ENCODE measurements at regions not wholly inside any gene's neighbourhood (a gene's known extent, or its start where the extent isn't known, plus 50 kb on each side); places are given as distances from the start of the nearest gene placed in this dataset.
"Not testable (repeated sequence)": the region's sequence is repeated elsewhere in the genome, so short reads cannot be mapped to it uniquely, and the experiment has no call there.

DNA sequence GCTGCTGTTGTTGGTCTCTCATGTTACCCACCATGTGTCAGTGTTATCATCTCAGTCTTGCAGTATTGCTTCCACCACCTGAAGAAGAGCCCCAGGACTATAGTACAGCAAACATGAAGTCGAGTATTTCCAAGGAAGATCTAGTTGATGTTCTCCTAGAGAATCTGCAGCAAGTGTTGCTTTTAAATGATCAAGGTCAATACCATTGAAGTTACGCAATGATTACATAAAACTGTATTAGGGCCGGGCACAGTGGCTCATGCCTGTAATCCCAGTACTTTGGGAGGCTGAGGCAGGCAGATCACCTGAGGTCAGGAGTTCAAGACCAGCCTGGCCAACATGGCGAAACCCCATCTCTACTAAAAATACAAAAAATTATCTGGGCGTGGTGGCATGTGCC, 173.9 kb downstream of the TJP1 start:
- intact Hi-C loops (cut with DNase I); H3K4me3 ChIP-seq; DNase-seq; H3K4me1 ChIP-seq (ENCODE audit: insufficient read depth); H3K36me3 ChIP-seq; H3K9me3 ChIP-seq; H3K27ac ChIP-seq; H3K27me3 ChIP-seq: not testable (repeated sequence)
- WGBS, 3 donors = 87 to 92% (median 92%) methylated on average over 5 of the region's 5 CpGs

DNA sequence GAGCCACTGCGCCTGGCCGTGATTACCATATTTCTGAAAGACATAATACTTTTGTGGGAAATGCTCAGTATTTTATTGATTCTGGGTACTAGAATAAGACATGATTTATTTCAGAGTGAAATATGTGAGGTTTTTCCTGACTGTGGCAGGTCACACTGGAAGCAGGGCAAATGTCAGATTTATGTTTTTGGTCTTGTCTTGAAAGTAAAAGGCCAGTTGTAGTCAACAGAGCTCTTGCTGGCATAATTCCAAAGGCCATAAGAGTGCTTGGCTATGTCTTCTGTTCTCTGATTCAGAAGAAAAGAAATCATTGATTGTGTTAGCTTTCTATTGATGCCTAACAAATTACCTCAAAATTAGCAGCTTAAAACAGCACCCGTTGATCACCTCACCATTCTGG, 176.4 kb downstream of the TJP1 start:
- WGBS, 3 donors = 86 to 94% (median 87%) methylated on average over 3 of the region's 3 CpGs
- H3K27me3 ChIP-seq = no peaks in the 10 kb centered on the region

GRCh38 chr15:29644361-29644760, 177.9 kb downstream of the TJP1 start:
- H3K27me3 ChIP-seq; DNase-seq; intact Hi-C loops (cut with DNase I); H3K36me3 ChIP-seq; H3K4me3 ChIP-seq; H3K27ac ChIP-seq; H3K4me1 ChIP-seq (ENCODE audit: insufficient read depth); H3K9me3 ChIP-seq: not testable (repeated sequence)
- 94 to 97% (median 95%) methylated on average over 12 of the region's 12 CpGs for WGBS, 3 donors

More for the DNA sequence above, 176.4 kb downstream of the TJP1 start:
- Histone ChIP-seq H3K27ac (no peak overlapping the region), H3K4me1 (ENCODE audit: insufficient read depth) (no peaks in the 10 kb centered on the region), H3K36me3 (no peaks in the 10 kb centered on the region), H3K4me3 (no peak overlapping the region), H3K9me3 (no peaks in the 10 kb centered on the region)
- TF ChIP-seq EP300 (IDR thresholded peaks at IDR 0.05) = no peak
- TF ChIP-seq, protein P1, sequence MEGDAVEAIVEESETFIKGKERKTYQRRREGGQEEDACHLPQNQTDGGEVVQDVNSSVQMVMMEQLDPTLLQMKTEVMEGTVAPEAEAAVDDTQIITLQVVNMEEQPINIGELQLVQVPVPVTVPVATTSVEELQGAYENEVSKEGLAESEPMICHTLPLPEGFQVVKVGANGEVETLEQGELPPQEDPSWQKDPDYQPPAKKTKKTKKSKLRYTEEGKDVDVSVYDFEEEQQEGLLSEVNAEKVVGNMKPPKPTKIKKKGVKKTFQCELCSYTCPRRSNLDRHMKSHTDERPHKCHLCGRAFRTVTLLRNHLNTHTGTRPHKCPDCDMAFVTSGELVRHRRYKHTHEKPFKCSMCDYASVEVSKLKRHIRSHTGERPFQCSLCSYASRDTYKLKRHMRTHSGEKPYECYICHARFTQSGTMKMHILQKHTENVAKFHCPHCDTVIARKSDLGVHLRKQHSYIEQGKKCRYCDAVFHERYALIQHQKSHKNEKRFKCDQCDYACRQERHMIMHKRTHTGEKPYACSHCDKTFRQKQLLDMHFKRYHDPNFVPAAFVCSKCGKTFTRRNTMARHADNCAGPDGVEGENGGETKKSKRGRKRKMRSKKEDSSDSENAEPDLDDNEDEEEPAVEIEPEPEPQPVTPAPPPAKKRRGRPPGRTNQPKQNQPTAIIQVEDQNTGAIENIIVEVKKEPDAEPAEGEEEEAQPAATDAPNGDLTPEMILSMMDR (IDR thresholded peaks at IDR 0.05) = no peak
- no peak for TF ChIP-seq POLR2A (IDR thresholded peaks at IDR 0.05)
- intact Hi-C loops (cut with DNase I) = no loop called here
- DNase-seq = no peak

GRCh38 chr15:29638781-29639180, 183.5 kb downstream of the TJP1 start:
- WGBS, 3 donors = 58 to 66% (median 59%) methylated on average over 4 of the region's 4 CpGs
- DNase-seq = no peak
- TF ChIP-seq EP300 (IDR thresholded peaks at IDR 0.05) (no peak), POLR2A (IDR thresholded peaks at IDR 0.05) (no peak)
- TF ChIP-seq, protein P1 (IDR thresholded peaks at IDR 0.05) = no peak
- Histone ChIP-seq H3K27ac (no peak overlapping the region), H3K4me3 (no peak overlapping the region), H3K36me3 (no peaks in the 10 kb centered on the region), H3K9me3 (no peaks in the 10 kb centered on the region), H3K4me1 (ENCODE audit: insufficient read depth) (no peaks in the 10 kb centered on the region), H3K27me3 (no peaks in the 10 kb centered on the region)
- intact Hi-C loops (cut with DNase I) = no loop called here

GRCh38 chr15:29638011-29638410, 184.3 kb downstream of the TJP1 start:
- no peak overlapping the region for H3K4me3 ChIP-seq
- no peaks in the 10 kb centered on the region for H3K4me1 ChIP-seq (ENCODE audit: insufficient read depth)
- no peaks in the 10 kb centered on the region for H3K9me3 ChIP-seq
- no peaks in the 10 kb centered on the region for H3K27me3 ChIP-seq
- TF ChIP-seq POLR2A (IDR thresholded peaks at IDR 0.05) = no peak
- H3K36me3 ChIP-seq = no peaks in the 10 kb centered on the region
- DNase-seq = no peak
- 85 to 89% (median 86%) methylated on average over 3 of the region's 3 CpGs for WGBS, 3 donors
- intact Hi-C loops (cut with DNase I) = no loop called here
- H3K27ac ChIP-seq = no peak overlapping the region

DNA sequence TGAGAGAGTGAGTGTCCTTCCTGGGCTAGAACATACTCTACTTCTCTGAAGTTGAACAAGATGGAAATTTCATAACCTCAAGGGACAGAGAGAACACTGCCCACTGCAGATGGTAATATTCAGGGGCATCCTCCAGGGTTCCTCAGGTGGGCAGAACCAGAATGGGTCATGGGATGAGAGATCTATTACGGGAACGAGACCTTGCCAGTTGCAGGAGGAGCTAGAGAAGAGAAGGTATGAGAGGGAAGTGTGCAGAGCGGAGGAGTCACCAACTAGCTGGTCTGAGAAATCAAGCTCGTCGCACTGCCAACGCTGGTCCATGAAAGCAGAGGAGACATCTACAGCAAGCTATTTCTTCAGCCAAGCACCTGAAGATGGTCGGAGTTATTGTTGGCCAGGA, 184.7 kb downstream of the TJP1 start:
- intact Hi-C loops (cut with DNase I) = no loop called here
- TF ChIP-seq, protein P1 (IDR thresholded peaks at IDR 0.05) = no peak
- TF ChIP-seq EP300 (IDR thresholded peaks at IDR 0.05) (no peak), POLR2A (IDR thresholded peaks at IDR 0.05) (no peak)
- DNase-seq = no peak
- Histone ChIP-seq H3K4me1 (ENCODE audit: insufficient read depth) (no peaks in the 10 kb centered on the region), H3K27ac (no peak overlapping the region), H3K27me3 (no peaks in the 10 kb centered on the region), H3K9me3 (no peaks in the 10 kb centered on the region), H3K36me3 (no peaks in the 10 kb centered on the region), H3K4me3 (no peak overlapping the region)
- WGBS, 3 donors = 93 to 96% (median 94%) methylated on average over 7 of the region's 7 CpGs

Data from ovary (tissue), 7 donors.